DMS79 treated with DMSO at 0.1 percent for 48 hours (cell line): ENCODE measurements at regions not wholly inside any gene's neighbourhood (a gene's known extent, or its start where the extent isn't known, plus 50 kb on each side); places are given as distances from the start of the nearest gene placed in this dataset.

Experiments
- DNase-seq: peaks from one replicate; lab custom pipeline; 2025; lab: John Stamatoyannopoulos, UW

GRCh38 chr2:15889442-15890123 lies 50.8 kb upstream of the MYCN start:
- no peak for DNase-seq

GRCh38 chr2:15890124-15890754 lies 50.1 kb upstream of the MYCN start:
- DNase-seq, result no peak
